ENCODE measurements at regions not wholly inside any gene's neighbourhood (a gene's known extent, or its start where the extent isn't known, plus 50 kb on each side); places are given as distances from the start of the nearest gene placed in this dataset.
"Not testable (repeated sequence)": the region's sequence is repeated elsewhere in the genome, so short reads cannot be mapped to it uniquely, and the experiment has no call there.

DNA sequence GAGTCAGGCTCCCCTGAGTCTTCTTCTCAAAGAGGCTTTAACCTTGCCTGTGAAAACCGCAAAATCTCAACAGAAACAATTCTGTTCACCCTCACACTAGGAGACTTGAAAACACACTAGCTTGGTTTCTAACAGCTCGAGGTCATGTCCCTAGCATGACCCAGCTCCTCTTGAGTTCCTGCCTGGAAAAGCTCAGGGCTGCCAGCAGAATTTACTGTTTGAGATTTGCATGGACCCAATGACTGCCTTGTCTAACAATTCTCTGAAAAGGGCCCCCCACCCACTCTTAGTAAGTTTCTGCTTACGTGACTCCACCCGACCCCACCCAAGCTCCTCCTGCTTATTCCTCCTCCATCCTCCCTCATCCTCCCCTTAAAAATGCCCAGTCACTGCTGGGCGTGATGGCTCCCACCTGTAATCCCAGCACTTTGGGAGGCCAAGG lies 85.1 kb upstream of the KMT2C start:
- H3K4me1 ChIP-seq (ENCODE audit: insufficient read depth, low read length, poor library complexity, severe bottlenecking), result no peaks in the 10 kb centered on the region
- no peaks in the 10 kb centered on the region for H3K9me2 ChIP-seq (replicated peaks; ENCODE audit: low read depth, low read length)
- TF ChIP-seq, protein P1, sequence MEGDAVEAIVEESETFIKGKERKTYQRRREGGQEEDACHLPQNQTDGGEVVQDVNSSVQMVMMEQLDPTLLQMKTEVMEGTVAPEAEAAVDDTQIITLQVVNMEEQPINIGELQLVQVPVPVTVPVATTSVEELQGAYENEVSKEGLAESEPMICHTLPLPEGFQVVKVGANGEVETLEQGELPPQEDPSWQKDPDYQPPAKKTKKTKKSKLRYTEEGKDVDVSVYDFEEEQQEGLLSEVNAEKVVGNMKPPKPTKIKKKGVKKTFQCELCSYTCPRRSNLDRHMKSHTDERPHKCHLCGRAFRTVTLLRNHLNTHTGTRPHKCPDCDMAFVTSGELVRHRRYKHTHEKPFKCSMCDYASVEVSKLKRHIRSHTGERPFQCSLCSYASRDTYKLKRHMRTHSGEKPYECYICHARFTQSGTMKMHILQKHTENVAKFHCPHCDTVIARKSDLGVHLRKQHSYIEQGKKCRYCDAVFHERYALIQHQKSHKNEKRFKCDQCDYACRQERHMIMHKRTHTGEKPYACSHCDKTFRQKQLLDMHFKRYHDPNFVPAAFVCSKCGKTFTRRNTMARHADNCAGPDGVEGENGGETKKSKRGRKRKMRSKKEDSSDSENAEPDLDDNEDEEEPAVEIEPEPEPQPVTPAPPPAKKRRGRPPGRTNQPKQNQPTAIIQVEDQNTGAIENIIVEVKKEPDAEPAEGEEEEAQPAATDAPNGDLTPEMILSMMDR (conservative IDR thresholded peaks at IDR 0.05; ENCODE audit: low read length), result no peak
- TF ChIP-seq EZH2phosphoT487 (IDR thresholded peaks at IDR 0.05; ENCODE audit: borderline replicate concordance), result no peak
- no peaks in the 10 kb centered on the region for H3K79me2 ChIP-seq (ENCODE audit: insufficient read depth, low read length)
- no peaks in the 10 kb centered on the region for H4K20me1 ChIP-seq (ENCODE audit: insufficient read depth, low read length, poor library complexity, severe bottlenecking)
- no peaks in the 10 kb centered on the region for H3F3A ChIP-seq (ENCODE audit: low read depth)
- H3K9me3 ChIP-seq (ENCODE audit: insufficient read depth, low read depth, low read length), result no peaks in the 10 kb centered on the region
- H3K27me3 ChIP-seq (ENCODE audit: insufficient read depth, low read length, poor library complexity, severe bottlenecking), result no peaks in the 10 kb centered on the region
- no peak overlapping the region for H3K9ac ChIP-seq (ENCODE audit: low read depth, low read length, poor library complexity, severe bottlenecking)
- H3K4me3 ChIP-seq (ENCODE audit: low read length, poor library complexity, severe bottlenecking), result no peak overlapping the region
- no peak overlapping the region for H2AFZ ChIP-seq (ENCODE audit: low read length)
- no peak overlapping the region for H3K4me2 ChIP-seq (ENCODE audit: low read depth, low read length, poor library complexity, severe bottlenecking)
- no peaks in the 10 kb centered on the region for H3K36me3 ChIP-seq (ENCODE audit: insufficient read depth, low read length)

DNA sequence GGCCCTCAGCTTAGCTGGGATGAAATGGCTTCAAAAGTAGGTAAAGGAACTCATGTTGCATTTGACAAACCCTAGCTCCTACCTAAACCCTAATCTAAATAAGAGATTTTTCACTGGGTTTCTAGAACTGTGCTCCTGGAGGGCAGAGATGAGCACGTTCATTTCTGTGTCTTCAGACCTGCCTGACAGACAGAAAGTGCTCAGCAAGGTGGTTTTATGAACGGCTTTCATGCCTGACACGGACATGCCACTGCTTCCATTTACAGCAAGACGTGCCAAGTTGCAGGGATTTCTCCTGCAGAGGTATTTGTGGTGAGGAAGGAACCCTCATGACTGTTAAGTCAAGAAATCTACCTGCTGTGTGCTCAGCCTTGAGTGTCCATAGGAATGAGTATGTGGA lies 83.5 kb upstream of the KMT2C start:
- H3K9me2 ChIP-seq (replicated peaks; ENCODE audit: low read depth, low read length), result no peaks in the 10 kb centered on the region
- H3K36me3 ChIP-seq (ENCODE audit: insufficient read depth, low read length), result no peaks in the 10 kb centered on the region
- no peak overlapping the region for H3K4me3 ChIP-seq (ENCODE audit: low read length, poor library complexity, severe bottlenecking)
- H3K79me2 ChIP-seq (ENCODE audit: insufficient read depth, low read length), result no peaks in the 10 kb centered on the region
- H3K9ac ChIP-seq (ENCODE audit: low read depth, low read length, poor library complexity, severe bottlenecking), result no peak overlapping the region
- H3K4me1 ChIP-seq (ENCODE audit: insufficient read depth, low read length, poor library complexity, severe bottlenecking), result no peaks in the 10 kb centered on the region
- no peaks in the 10 kb centered on the region for H4K20me1 ChIP-seq (ENCODE audit: insufficient read depth, low read length, poor library complexity, severe bottlenecking)
- H2AFZ ChIP-seq (ENCODE audit: low read length), result no peak overlapping the region
- H3K9me3 ChIP-seq (ENCODE audit: insufficient read depth, low read depth, low read length), result no peaks in the 10 kb centered on the region
- H3K27me3 ChIP-seq (ENCODE audit: insufficient read depth, low read length, poor library complexity, severe bottlenecking), result no peaks in the 10 kb centered on the region
- TF ChIP-seq, protein P1 (conservative IDR thresholded peaks at IDR 0.05; ENCODE audit: low read length), result no peak
- no peak for TF ChIP-seq EZH2phosphoT487 (IDR thresholded peaks at IDR 0.05; ENCODE audit: borderline replicate concordance)
- H3K4me2 ChIP-seq (ENCODE audit: low read depth, low read length, poor library complexity, severe bottlenecking), result no peak overlapping the region
- H3F3A ChIP-seq (ENCODE audit: low read depth), result no peaks in the 10 kb centered on the region

DNA sequence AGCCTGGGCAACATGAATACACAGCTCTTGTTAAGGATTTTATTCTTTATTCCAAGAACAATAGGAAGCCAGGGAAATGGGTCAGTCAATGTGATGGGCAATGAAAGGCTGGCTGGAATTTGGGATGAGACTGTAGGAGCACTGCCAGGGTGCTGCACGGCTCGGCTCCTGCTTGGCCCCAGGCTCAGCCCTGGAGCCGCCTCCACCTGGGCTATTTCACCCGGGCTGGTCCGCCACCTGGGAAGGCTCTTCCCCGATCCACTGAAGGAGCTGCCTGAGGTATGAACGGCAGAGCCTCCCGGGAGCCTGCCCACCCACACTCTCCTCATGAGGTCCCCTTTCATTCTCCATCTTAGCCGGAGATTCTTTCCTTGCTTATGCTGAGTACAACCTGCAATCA lies 80.4 kb upstream of the KMT2C start:
- TF ChIP-seq EZH2phosphoT487 (IDR thresholded peaks at IDR 0.05; ENCODE audit: borderline replicate concordance), result no peak
- TF ChIP-seq, protein P1 (conservative IDR thresholded peaks at IDR 0.05; ENCODE audit: low read length), result no peak
- H3K4me2 ChIP-seq (ENCODE audit: low read depth, low read length, poor library complexity, severe bottlenecking), result no peak overlapping the region
- H3K9me3 ChIP-seq (ENCODE audit: insufficient read depth, low read depth, low read length), result no peaks in the 10 kb centered on the region
- no peak overlapping the region for H2AFZ ChIP-seq (ENCODE audit: low read length)
- no peaks in the 10 kb centered on the region for H3F3A ChIP-seq (ENCODE audit: low read depth)
- no peaks in the 10 kb centered on the region for H3K27me3 ChIP-seq (ENCODE audit: insufficient read depth, low read length, poor library complexity, severe bottlenecking)
- no peaks in the 10 kb centered on the region for H3K9me2 ChIP-seq (replicated peaks; ENCODE audit: low read depth, low read length)
- no peaks in the 10 kb centered on the region for H4K20me1 ChIP-seq (ENCODE audit: insufficient read depth, low read length, poor library complexity, severe bottlenecking)
- no peaks in the 10 kb centered on the region for H3K36me3 ChIP-seq (ENCODE audit: insufficient read depth, low read length)
- H3K4me1 ChIP-seq (ENCODE audit: insufficient read depth, low read length, poor library complexity, severe bottlenecking), result peaks cover 9% of the 10 kb centered on the region
- H3K79me2 ChIP-seq (ENCODE audit: insufficient read depth, low read length), result no peaks in the 10 kb centered on the region
- H3K4me3 ChIP-seq (ENCODE audit: low read length, poor library complexity, severe bottlenecking), result no peak overlapping the region
- H3K9ac ChIP-seq (ENCODE audit: low read depth, low read length, poor library complexity, severe bottlenecking), result no peak overlapping the region

DNA sequence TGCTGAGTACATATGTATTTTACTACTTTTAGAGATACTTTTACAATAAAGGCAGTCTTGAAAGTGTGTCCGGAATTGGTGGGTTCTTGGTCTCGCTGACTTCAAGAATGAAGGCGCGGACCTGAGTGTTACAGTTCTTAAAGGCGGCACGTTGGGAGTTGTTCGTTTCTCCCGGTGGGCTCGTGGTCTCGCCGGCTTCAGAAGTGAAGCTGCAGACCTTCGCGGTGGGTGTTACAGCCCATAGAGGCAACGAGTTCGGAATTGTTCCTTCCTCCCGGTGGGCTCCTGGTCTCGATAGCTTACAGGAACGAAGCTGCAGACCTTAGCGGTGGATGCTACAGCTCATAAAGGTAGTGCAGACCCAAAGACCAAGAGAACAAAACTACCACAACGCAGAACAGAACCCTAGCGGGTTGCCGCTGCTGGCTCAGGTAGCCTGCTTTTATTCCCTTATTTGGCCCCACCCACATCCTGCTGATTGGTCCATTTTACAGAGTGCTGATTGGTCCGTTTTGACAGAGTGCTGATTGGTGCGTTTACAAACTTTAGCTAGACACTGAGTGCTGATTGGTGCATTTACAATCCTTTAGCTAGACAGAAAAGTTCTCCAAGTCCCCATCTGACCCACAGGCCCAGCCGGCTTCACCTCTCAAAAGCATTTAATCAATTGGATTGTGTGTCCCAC lies 79.6 kb upstream of the KMT2C start:
- H3K4me3 ChIP-seq (ENCODE audit: low read length, poor library complexity, severe bottlenecking); H3K4me2 ChIP-seq (ENCODE audit: low read depth, low read length, poor library complexity, severe bottlenecking); H3K4me1 ChIP-seq (ENCODE audit: insufficient read depth, low read length, poor library complexity, severe bottlenecking); H2AFZ ChIP-seq (ENCODE audit: low read length); H3K9me2 ChIP-seq (replicated peaks; ENCODE audit: low read depth, low read length); H3K9me3 ChIP-seq (ENCODE audit: insufficient read depth, low read depth, low read length); H3K79me2 ChIP-seq (ENCODE audit: insufficient read depth, low read length); H4K20me1 ChIP-seq (ENCODE audit: insufficient read depth, low read length, poor library complexity, severe bottlenecking); H3K9ac ChIP-seq (ENCODE audit: low read depth, low read length, poor library complexity, severe bottlenecking); H3F3A ChIP-seq (ENCODE audit: low read depth); H3K27me3 ChIP-seq (ENCODE audit: insufficient read depth, low read length, poor library complexity, severe bottlenecking); H3K36me3 ChIP-seq (ENCODE audit: insufficient read depth, low read length): not testable (repeated sequence)

All from Loucy (cell line).